H1 (cell line): ENCODE measurements at regions not wholly inside any gene's neighbourhood (a gene's known extent, or its start where the extent isn't known, plus 50 kb on each side); places are given as distances from the start of the nearest gene placed in this dataset.

Experiments used
- BRCA1 ChIP-seq: IDR thresholded peaks from 2 replicates; pipeline ENCODE4 v1.6.1; 2012; ENCODE audit warnings: low read depth, low read length, improper control_type of control experiment
- CEBPB ChIP-seq: IDR thresholded peaks from 2 replicates; pipeline ENCODE4 v1.6.1; 2012; ENCODE audit warnings: low read depth, low read length
- CHD2 ChIP-seq: IDR thresholded peaks from 2 replicates; pipeline ENCODE4 v1.6.1; 2012; ENCODE audit warnings: low read length, improper control_type of control experiment
- CHD7 ChIP-seq: fragments of 300-600 bp; sonication (generic); IDR thresholded peaks from 2 replicates; pipeline ENCODE4 v1.7.1; 2012; ENCODE audit warnings: low read length, moderate library complexity, mild to moderate bottlenecking, inconsistent platforms; ENCODE audit not compliant: insufficient replicate concordance
- CREB1 ChIP-seq: IDR thresholded peaks from 2 replicates; pipeline ENCODE4 v1.6.1; 2012; ENCODE audit warnings: inconsistent platforms
- FOSL1 ChIP-seq: IDR thresholded peaks from 2 replicates; pipeline ENCODE4 v1.6.1; 2011; ENCODE audit warnings: mild to moderate bottlenecking, low read depth, low read length, moderate library complexity; ENCODE audit not compliant: insufficient read depth
- HDAC6 ChIP-seq: IDR thresholded peaks from one replicate; pipeline ENCODE4 v1.7.1; 2012; ENCODE audit warnings: low read depth, mild to moderate bottlenecking, inconsistent platforms, low read length, moderate library complexity
- JUN ChIP-seq: IDR thresholded peaks from 2 replicates; pipeline ENCODE4 v1.6.1; 2011; ENCODE audit warnings: low read depth, mild to moderate bottlenecking, improper control_type of control experiment, low read length
- PHF8 ChIP-seq: fragments of 200-600 bp; sonication (generic); conservative IDR thresholded peaks from 2 replicates; pipeline ENCODE4 v1.7.1; 2012; ENCODE audit warnings: low read depth, mild to moderate bottlenecking, inconsistent platforms, low read length, moderate library complexity
- POLR2A ChIP-seq, 2 experiments: IDR thresholded peaks; 1 replicate in 1 of 2; 2 replicates in 1 of 2; pipeline ENCODE4 v1.6.1; 2011; ENCODE audit warnings: low read depth in 2 of 2, low read length in 2 of 2, mild to moderate bottlenecking in 2 of 2; ENCODE audit errors: control extremely low read depth in 1 of 2
- SAP30 ChIP-seq: fragments of 300-600 bp; sonication (generic); IDR thresholded peaks from 2 replicates; pipeline ENCODE4 v1.7.1; 2012; ENCODE audit warnings: low read length, moderate library complexity, mild to moderate bottlenecking, inconsistent platforms; ENCODE audit not compliant: insufficient read depth, insufficient replicate concordance
- TBP ChIP-seq: IDR thresholded peaks from 2 replicates; pipeline ENCODE4 v1.6.1; 2011; ENCODE audit warnings: low read depth, low read length, improper control_type of control experiment

DNA sequence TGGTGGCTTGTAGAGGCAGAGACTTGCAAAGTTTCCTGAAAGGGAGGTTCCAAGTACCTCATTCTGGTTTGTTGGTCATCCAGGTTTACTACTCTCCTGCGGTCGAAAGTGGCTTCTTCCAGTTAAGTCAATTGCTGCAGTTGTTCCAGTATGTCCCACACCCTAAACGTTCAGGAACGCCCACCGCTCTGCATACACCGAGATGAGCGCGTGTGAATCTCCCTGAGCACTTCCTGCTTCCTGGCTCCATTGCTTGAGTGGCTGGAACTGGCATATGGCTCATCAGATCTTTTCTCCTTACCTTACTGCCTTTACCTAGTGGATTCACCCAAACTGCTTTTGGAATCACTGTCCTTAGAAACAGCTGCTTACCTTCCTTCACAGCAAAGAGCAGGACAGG lies 59.1 kb upstream of the GLIS3 start (continued):
- TF ChIP-seq CHD7 (no peak), JUN (no peak), HDAC6 (no peak), SAP30 (no peak), CHD2 (no peak), PHF8 (no peak), FOSL1 (no peak), TBP (no peak), CREB1 (no peak), BRCA1 (no peak), POLR2A (IDR thresholded peaks at IDR 0.05; ENCODE audit: control extremely low read depth in 1 of 2, low read depth in 2 of 2, low read length in 2 of 2) (no peak), CEBPB (no peak)
- TF ChIP-seq, all 59 proteins: peak for 0
